Upper lobe of left lung (tissue), 4 donors: ENCODE measurements at regions not wholly inside any gene's neighbourhood (a gene's known extent, or its start where the extent isn't known, plus 50 kb on each side); places are given as distances from the start of the nearest gene placed in this dataset.

Experiments used
- CTCF ChIP-seq, 6 experiments: fragments of 450-650 bp in 4 of 6; fragments of 200-600 bp in 2 of 6; sonication (generic) in 2 of 6; IDR thresholded peaks; one replicate each; pipeline ENCODE4 v1.5.1; 2016 to 2019; ENCODE audit warnings: antibody characterized with exemption in 6 of 6
- EP300 ChIP-seq, 4 donors: sonication (generic); formaldehyde crosslinking; IDR thresholded peaks; one replicate each; pipeline ENCODE4 v1.5.1; 2017; ENCODE audit warnings: antibody characterized with exemption in 4 of 4, control low read depth in 2 of 4
- POLR2A ChIP-seq, 4 donors: fragments of 450-650 bp; IDR thresholded peaks; one replicate each; pipeline ENCODE4 v1.5.1; 2016 to 2017; ENCODE audit warnings: antibody characterized with exemption in 4 of 4, mild to moderate bottlenecking in 2 of 4

- TF ChIP-seq POLR2A (IDR thresholded peaks at IDR 0.05) (no peak), CTCF (IDR thresholded peaks at IDR 0.05) (no peak), EP300 (IDR thresholded peaks at IDR 0.05) (no peak)
Observed at GRCh38 chr15:67972377-67972776, 81.7 kb upstream of the PIAS1 start.
